ENCODE measurements at regions not wholly inside any gene's neighbourhood (a gene's known extent, or its start where the extent isn't known, plus 50 kb on each side); places are given as distances from the start of the nearest gene placed in this dataset.

GRCh38 chr5:92435781-92436180 lies 1052.7 kb upstream of the ARRDC3 start (continued):
- TF ChIP-seq, protein P1, sequence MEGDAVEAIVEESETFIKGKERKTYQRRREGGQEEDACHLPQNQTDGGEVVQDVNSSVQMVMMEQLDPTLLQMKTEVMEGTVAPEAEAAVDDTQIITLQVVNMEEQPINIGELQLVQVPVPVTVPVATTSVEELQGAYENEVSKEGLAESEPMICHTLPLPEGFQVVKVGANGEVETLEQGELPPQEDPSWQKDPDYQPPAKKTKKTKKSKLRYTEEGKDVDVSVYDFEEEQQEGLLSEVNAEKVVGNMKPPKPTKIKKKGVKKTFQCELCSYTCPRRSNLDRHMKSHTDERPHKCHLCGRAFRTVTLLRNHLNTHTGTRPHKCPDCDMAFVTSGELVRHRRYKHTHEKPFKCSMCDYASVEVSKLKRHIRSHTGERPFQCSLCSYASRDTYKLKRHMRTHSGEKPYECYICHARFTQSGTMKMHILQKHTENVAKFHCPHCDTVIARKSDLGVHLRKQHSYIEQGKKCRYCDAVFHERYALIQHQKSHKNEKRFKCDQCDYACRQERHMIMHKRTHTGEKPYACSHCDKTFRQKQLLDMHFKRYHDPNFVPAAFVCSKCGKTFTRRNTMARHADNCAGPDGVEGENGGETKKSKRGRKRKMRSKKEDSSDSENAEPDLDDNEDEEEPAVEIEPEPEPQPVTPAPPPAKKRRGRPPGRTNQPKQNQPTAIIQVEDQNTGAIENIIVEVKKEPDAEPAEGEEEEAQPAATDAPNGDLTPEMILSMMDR (conservative IDR thresholded peaks at IDR 0.05; ENCODE audit: low read depth in 2 of 2): no peak
- TF ChIP-seq JUNB (IDR thresholded peaks at IDR 0.05; ENCODE audit: unreplicated experiment): no peak
- TF ChIP-seq ZNF331 (CRISPR knock-in tag; IDR thresholded peaks at IDR 0.05; ENCODE audit: low read depth): no peak
- TF ChIP-seq, protein P2, sequence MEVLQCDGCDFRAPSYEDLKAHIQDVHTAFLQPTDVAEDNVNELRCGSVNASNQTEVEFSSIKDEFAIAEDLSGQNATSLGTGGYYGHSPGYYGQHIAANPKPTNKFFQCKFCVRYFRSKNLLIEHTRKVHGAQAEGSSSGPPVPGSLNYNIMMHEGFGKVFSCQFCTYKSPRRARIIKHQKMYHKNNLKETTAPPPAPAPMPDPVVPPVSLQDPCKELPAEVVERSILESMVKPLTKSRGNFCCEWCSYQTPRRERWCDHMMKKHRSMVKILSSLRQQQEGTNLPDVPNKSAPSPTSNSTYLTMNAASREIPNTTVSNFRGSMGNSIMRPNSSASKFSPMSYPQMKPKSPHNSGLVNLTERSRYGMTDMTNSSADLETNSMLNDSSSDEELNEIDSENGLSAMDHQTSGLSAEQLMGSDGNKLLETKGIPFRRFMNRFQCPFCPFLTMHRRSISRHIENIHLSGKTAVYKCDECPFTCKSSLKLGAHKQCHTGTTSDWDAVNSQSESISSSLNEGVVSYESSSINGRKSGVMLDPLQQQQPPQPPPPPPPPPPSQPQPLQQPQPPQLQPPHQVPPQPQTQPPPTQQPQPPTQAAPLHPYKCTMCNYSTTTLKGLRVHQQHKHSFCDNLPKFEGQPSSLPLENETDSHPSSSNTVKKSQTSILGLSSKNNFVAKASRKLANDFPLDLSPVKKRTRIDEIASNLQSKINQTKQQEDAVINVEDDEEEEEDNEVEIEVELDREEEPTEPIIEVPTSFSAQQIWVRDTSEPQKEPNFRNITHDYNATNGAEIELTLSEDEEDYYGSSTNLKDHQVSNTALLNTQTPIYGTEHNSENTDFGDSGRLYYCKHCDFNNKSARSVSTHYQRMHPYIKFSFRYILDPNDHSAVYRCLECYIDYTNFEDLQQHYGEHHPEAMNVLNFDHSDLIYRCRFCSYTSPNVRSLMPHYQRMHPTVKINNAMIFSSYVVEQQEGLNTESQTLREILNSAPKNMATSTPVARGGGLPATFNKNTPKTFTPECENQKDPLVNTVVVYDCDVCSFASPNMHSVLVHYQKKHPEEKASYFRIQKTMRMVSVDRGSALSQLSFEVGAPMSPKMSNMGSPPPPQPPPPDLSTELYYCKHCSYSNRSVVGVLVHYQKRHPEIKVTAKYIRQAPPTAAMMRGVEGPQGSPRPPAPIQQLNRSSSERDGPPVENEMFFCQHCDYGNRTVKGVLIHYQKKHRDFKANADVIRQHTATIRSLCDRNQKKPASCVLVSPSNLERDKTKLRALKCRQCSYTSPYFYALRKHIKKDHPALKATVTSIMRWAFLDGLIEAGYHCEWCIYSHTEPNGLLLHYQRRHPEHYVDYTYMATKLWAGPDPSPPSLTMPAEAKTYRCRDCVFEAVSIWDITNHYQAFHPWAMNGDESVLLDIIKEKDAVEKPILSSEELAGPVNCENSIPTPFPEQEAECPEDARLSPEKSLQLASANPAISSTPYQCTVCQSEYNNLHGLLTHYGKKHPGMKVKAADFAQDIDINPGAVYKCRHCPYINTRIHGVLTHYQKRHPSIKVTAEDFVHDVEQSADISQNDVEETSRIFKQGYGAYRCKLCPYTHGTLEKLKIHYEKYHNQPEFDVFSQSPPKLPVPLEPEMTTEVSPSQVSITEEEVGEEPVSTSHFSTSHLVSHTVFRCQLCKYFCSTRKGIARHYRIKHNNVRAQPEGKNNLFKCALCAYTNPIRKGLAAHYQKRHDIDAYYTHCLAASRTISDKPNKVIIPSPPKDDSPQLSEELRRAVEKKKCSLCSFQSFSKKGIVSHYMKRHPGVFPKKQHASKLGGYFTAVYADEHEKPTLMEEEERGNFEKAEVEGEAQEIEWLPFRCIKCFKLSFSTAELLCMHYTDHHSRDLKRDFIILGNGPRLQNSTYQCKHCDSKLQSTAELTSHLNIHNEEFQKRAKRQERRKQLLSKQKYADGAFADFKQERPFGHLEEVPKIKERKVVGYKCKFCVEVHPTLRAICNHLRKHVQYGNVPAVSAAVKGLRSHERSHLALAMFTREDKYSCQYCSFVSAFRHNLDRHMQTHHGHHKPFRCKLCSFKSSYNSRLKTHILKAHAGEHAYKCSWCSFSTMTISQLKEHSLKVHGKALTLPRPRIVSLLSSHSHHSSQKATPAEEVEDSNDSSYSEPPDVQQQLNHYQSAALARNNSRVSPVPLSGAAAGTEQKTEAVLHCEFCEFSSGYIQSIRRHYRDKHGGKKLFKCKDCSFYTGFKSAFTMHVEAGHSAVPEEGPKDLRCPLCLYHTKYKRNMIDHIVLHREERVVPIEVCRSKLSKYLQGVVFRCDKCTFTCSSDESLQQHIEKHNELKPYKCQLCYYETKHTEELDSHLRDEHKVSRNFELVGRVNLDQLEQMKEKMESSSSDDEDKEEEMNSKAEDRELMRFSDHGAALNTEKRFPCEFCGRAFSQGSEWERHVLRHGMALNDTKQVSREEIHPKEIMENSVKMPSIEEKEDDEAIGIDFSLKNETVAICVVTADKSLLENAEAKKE (CRISPR knock-in tag; IDR thresholded peaks at IDR 0.05): no peak

GRCh38 chr5:92429646-92430045 lies 1046.5 kb upstream of the ARRDC3 start:
- no peaks in the 10 kb centered on the region for H3K4me1 Mint-ChIP-seq
- Histone ChIP-seq H3K36me3 (ENCODE audit: insufficient read depth) (peaks cover 6% of the 10 kb centered on the region; the same call in 1 of the 2 replicates), H4K20me1 (replicated peaks; ENCODE audit: insufficient read depth) (no peaks in the 10 kb centered on the region), H3K9me2 (ENCODE audit: insufficient read depth) (0 out of 2 replicates have a peak, but pooled peaks cover 5% of the 10 kb centered on the region), H3K4me2 (no peak overlapping the region), H3K4me3 (no peak overlapping the region), H3K79me2 (replicated peaks; ENCODE audit: insufficient read depth) (no peaks in the 10 kb centered on the region), H3K4me1 (ENCODE audit: insufficient read depth) (no peaks in the 10 kb centered on the region), H3F3A (replicated peaks; ENCODE audit: low read depth) (no peaks in the 10 kb centered on the region), H3K27ac (ENCODE audit: low read depth) (no peak overlapping the region), H3K27me3 (ENCODE audit: insufficient read depth) (no peaks in the 10 kb centered on the region), H2AFZ (no peak overlapping the region)
- DNase-seq (ENCODE audit: low spot score) (no peak), ATAC-seq (no peak)
- peaks cover 20% of the 10 kb centered on the region for H3K9me3 Mint-ChIP-seq
- H3K27me3 Mint-ChIP-seq (ENCODE audit: insufficient read depth, low read depth, poor library complexity): no peaks in the 10 kb centered on the region
- H3K27ac Mint-ChIP-seq: no peak overlapping the region
- peaks cover 6% of the 10 kb centered on the region; the same call in 2 of the 3 replicates for H3K36me3 Mint-ChIP-seq (ENCODE audit: low read depth)
- no peak overlapping the region for H3K4me3 Mint-ChIP-seq
- TF ChIP-seq NANOG (IDR thresholded peaks at IDR 0.05; ENCODE audit: borderline replicate concordance): no peak
- no peak for TF ChIP-seq EZH2 (IDR thresholded peaks at IDR 0.05; ENCODE audit: low read depth, unreplicated experiment)
- TF ChIP-seq CREB1 (CRISPR knock-in tag; IDR thresholded peaks at IDR 0.05; ENCODE audit: low read depth): no peak
- TF ChIP-seq, protein P2 (CRISPR knock-in tag; IDR thresholded peaks at IDR 0.05): no peak
- no peak for TF ChIP-seq ZNF331 (CRISPR knock-in tag; IDR thresholded peaks at IDR 0.05; ENCODE audit: low read depth)
- no peak for TF ChIP-seq JUNB (IDR thresholded peaks at IDR 0.05; ENCODE audit: unreplicated experiment)

Measured in GM23338 (cell line).